Loucy (cell line): ENCODE measurements at regions not wholly inside any gene's neighbourhood (a gene's known extent, or its start where the extent isn't known, plus 50 kb on each side); places are given as distances from the start of the nearest gene placed in this dataset.
"Not testable (repeated sequence)": the region's sequence is repeated elsewhere in the genome, so short reads cannot be mapped to it uniquely, and the experiment has no call there.

Experiments used
- H2AFZ ChIP-seq: fragments of 200-600 bp; sonication (generic); 2 replicates; pipeline ENCODE4 v1.6.0; 2016; ENCODE audit warnings: antibody characterized with exemption, mild to moderate bottlenecking, low read length, moderate library complexity
- H3F3A ChIP-seq: fragments of 200-600 bp; 2 replicates; pipeline ENCODE4 v1.6.0; 2016; ENCODE audit warnings: antibody characterized with exemption, low read depth, mild to moderate bottlenecking
- H3K27me3 ChIP-seq: fragments of 200-600 bp; sonication (generic); 2 replicates; pipeline ENCODE4 v1.6.1; 2014; ENCODE audit warnings: low read length, mild to moderate bottlenecking; ENCODE audit not compliant: insufficient read depth, poor library complexity, severe bottlenecking
- H3K36me3 ChIP-seq: fragments of 200-600 bp; sonication (generic); 2 replicates; pipeline ENCODE4 v1.6.1; 2016; ENCODE audit warnings: low read length; ENCODE audit not compliant: insufficient read depth
- H3K4me1 ChIP-seq: fragments of 200-600 bp; sonication (generic); 2 replicates; pipeline ENCODE4 v1.5.1; 2014; ENCODE audit warnings: low read length, mild to moderate bottlenecking; ENCODE audit not compliant: insufficient read depth, poor library complexity, severe bottlenecking
- H3K4me2 ChIP-seq: fragments of 200-600 bp; sonication (generic); 2 replicates; pipeline ENCODE4 v1.6.0; 2014; ENCODE audit warnings: antibody characterized with exemption, low read length, low read depth, mild to moderate bottlenecking; ENCODE audit not compliant: poor library complexity, severe bottlenecking
- H3K4me3 ChIP-seq: fragments of 200-600 bp; sonication (generic); 2 replicates; pipeline ENCODE4 v1.5.1; 2014; ENCODE audit warnings: low read length, mild to moderate bottlenecking, mixed read lengths; ENCODE audit not compliant: poor library complexity, severe bottlenecking
- H3K79me2 ChIP-seq: fragments of 200-600 bp; sonication (generic); 2 replicates; pipeline ENCODE4 v1.6.1; 2014; ENCODE audit warnings: low read length; ENCODE audit not compliant: insufficient read depth
- H3K9ac ChIP-seq: fragments of 200-600 bp; sonication (generic); 2 replicates; pipeline ENCODE4 v1.6.0; 2014; ENCODE audit warnings: mild to moderate bottlenecking, low read depth, low read length, moderate library complexity; ENCODE audit not compliant: poor library complexity, severe bottlenecking
- H3K9me2 ChIP-seq: fragments of 200-600 bp; sonication (generic); replicated peaks from 2 replicates; pipeline ENCODE4 v1.6.1; 2016; ENCODE audit warnings: low read depth, low read length, mixed read lengths
- H3K9me3 ChIP-seq: fragments of 200-600 bp; sonication (generic); 2 replicates; pipeline ENCODE4 v1.6.1; 2014; ENCODE audit warnings: mild to moderate bottlenecking, antibody characterized with exemption, low read length, low read depth; ENCODE audit not compliant: insufficient read depth
- H4K20me1 ChIP-seq: fragments of 200-600 bp; sonication (generic); 2 replicates; pipeline ENCODE4 v1.6.0; 2014; ENCODE audit warnings: antibody characterized with exemption, low read length, mild to moderate bottlenecking; ENCODE audit not compliant: insufficient read depth, poor library complexity, severe bottlenecking

DNA sequence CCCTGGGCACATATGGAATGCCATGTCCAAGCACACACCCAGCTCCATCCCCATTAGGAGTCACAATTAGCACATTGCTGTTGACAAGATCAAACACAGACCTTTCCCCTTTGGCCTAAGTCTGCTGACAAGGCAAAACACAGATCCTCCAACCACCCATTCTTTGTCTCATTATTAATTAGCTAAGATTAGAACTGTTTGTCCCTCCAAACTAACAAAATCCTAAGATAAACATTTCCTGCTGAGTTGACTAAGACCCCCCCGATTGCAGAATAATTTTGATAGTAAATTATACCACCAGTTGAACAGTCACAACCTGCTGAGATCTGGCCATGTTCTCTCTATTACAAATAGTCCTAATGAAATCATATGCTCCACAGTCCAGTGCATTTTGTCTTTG is 186.7 kb downstream of the SPATA31A1 start:
- H3K79me2 ChIP-seq, H2AFZ ChIP-seq, H3K4me3 ChIP-seq, H3F3A ChIP-seq, H3K4me2 ChIP-seq, H3K9ac ChIP-seq, H3K9me3 ChIP-seq, H3K4me1 ChIP-seq, H3K27me3 ChIP-seq, H3K36me3 ChIP-seq, H4K20me1 ChIP-seq, H3K9me2 ChIP-seq: not testable (repeated sequence)

DNA sequence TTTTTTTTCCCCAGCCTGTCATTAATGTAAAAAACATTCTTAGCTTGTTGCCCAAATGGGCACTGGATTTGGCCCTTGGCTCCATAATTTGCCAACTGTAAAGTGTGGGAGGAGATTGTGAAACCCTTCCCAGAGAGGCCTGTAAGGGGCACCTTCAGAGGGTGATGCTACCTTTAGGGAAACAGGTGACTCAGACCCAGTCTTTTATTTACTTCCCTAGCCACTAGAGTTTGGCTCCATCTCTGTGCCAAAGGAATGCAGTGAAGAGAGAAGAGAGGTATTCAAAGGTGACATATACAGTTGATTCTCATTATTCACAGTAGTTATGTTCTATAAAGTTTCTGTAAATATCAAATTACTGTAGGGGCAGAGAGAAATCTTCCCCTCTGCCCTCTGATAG is 189.6 kb downstream of the SPATA31A1 start:
- H3K9me3 ChIP-seq, H3F3A ChIP-seq, H3K4me2 ChIP-seq, H3K4me1 ChIP-seq, H2AFZ ChIP-seq, H3K9ac ChIP-seq, H3K4me3 ChIP-seq, H3K27me3 ChIP-seq, H3K36me3 ChIP-seq, H3K79me2 ChIP-seq, H3K9me2 ChIP-seq, H4K20me1 ChIP-seq: not testable (repeated sequence)

DNA sequence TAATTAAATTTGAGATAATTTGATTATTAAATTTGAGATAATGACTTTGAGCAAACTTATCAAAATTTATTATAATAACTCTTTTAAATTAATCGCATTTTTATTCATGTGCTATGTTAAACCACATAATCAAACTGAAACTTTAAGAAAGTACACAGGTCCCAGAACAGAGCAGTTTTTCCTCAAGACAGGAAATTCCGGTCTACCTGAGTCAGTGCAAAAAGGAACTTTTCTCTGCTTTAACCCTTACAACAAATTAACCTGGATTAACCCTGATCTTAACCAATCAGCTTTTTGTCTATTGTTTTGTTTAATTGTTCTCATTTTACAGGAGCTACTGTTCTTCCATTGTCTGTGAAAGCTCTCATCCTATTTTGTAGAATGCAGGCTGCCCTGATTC is 195.1 kb downstream of the SPATA31A1 start:
- not testable (repeated sequence) for H3K9me2 ChIP-seq, H3K4me1 ChIP-seq, H3K9me3 ChIP-seq, H3K4me3 ChIP-seq, H3K36me3 ChIP-seq, H3F3A ChIP-seq, H2AFZ ChIP-seq, H3K4me2 ChIP-seq, H3K27me3 ChIP-seq, H3K79me2 ChIP-seq, H4K20me1 ChIP-seq, H3K9ac ChIP-seq

DNA sequence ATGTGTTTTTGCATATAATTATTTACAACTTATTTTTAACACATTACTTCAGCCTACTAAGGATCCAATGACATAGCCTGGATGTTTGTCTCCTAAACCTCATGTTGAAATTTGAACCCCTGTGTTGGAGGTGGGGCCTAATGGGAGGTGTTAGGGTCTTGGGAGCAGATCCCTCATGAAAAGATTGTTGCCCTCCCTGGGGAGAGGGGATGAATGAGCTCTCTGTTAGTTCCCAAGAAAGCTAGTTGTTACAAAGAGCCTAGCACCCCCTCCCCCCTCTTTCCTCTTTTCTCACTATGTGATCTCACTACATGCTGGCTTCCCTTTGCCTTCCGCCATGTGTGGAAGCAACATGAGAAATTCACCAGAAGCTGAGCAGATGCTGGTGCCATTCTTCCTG is 196.1 kb downstream of the SPATA31A1 start:
- not testable (repeated sequence) for H4K20me1 ChIP-seq, H3K4me3 ChIP-seq, H3K27me3 ChIP-seq, H3K9me2 ChIP-seq, H3K9me3 ChIP-seq, H3K79me2 ChIP-seq, H3K4me2 ChIP-seq, H2AFZ ChIP-seq, H3K4me1 ChIP-seq, H3K9ac ChIP-seq, H3K36me3 ChIP-seq, H3F3A ChIP-seq

DNA sequence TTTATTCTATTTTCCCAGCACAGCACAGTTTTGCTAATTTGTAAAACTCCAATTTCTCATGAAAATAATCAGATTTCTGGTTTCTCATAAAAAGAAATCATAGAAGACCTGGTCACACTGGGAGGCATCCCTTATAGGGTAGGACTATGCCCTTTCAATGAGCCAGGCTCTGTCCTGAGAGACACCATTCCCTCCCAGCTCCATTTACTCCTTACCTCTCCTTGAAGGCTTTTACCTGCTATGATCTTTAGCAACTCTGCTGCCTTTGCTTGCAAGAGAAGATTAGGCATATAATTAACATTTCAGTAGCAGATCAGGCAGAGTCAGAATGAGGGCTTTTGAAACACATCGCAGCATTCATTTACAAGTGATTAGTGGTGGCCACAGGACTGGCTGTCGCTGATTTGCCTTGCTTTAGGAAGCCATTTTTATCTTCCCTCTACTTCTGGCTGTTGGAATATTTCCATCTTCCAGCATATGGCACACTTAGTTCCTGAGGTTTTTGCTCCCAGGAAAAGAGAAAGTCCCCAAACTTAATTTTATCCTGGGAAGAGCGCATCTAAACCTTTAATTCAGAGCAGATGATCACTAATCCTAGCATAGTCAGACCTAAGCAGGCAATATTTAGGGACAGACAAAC is 196.9 kb downstream of the SPATA31A1 start:
- not testable (repeated sequence) for H3K4me2 ChIP-seq, H3K36me3 ChIP-seq, H3K4me3 ChIP-seq

DNA sequence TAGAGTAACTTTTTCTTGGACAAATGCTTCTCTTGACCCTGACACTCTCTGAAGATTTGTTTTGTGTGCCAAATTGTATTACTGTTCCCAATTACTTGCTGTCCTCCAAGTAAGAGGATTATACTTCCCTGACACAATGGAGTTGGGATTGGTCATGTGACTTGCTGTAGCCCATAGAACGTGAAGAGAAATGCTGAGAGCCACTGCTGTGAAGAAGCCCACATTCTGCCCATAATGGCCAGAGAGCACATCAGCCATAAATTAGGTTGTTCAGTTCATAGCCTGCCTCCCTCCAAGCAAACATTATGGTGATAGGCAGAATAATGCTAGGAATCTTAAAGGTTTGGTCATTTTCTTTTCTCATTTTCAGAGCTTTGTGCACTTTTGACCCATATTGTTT is 198.9 kb downstream of the SPATA31A1 start:
- not testable (repeated sequence) for H3K27me3 ChIP-seq, H3K4me2 ChIP-seq, H3K36me3 ChIP-seq, H3K4me1 ChIP-seq, H4K20me1 ChIP-seq, H2AFZ ChIP-seq, H3K4me3 ChIP-seq, H3F3A ChIP-seq, H3K9ac ChIP-seq, H3K9me3 ChIP-seq, H3K9me2 ChIP-seq, H3K79me2 ChIP-seq

More for the DNA sequence above, 196.9 kb downstream of the SPATA31A1 start:
- H4K20me1 ChIP-seq, H3K27me3 ChIP-seq, H3F3A ChIP-seq, H3K9ac ChIP-seq, H2AFZ ChIP-seq, H3K4me1 ChIP-seq, H3K79me2 ChIP-seq, H3K9me2 ChIP-seq, H3K9me3 ChIP-seq: not testable (repeated sequence)

DNA sequence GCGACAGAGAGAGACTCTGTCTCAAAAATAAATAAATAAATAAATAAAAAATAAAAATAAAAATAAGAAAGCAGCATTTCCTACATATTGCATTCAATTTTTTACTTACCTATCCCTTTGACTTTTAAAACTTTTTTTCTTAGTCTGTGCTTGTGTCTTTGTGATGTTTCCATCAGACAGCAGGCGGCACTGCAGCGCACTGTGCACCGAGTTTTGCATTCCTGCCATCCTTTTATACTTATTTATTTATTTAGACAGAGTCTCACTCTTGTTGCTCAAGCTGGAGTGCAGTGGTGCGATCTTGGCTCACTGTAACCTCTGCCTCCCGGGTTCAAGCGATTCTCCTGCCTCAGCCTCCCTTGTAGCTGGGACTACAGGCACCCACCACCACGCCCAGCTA is 203.9 kb downstream of the SPATA31A1 start:
- not testable (repeated sequence) for H3K4me2 ChIP-seq, H4K20me1 ChIP-seq, H3K79me2 ChIP-seq, H3K9ac ChIP-seq, H3K9me3 ChIP-seq, H3F3A ChIP-seq, H3K4me1 ChIP-seq, H3K36me3 ChIP-seq, H3K9me2 ChIP-seq, H2AFZ ChIP-seq, H3K27me3 ChIP-seq, H3K4me3 ChIP-seq

DNA sequence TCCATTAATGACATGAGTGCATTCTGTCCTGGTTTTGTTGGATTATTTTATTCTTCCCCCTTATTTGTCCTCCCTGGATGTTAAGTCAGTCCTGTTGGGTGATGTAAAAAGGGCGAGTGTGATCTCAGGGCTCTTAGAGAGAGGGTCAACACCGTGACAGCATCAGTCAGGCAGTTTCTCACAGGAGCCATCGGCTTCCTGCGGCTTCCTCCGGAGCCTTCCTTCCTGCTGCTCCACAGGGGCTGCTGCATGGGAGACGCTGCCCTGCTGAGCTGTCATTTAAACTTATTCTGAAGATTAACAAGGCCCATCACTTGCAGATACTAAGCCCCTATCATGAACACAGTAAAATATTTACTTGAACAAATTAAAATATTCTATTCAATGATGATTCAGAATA is 211.3 kb downstream of the SPATA31A1 start:
- not testable (repeated sequence) for H3K79me2 ChIP-seq, H2AFZ ChIP-seq, H3K4me1 ChIP-seq, H3K9me2 ChIP-seq, H3K4me3 ChIP-seq, H3K9ac ChIP-seq, H3K4me2 ChIP-seq, H3K27me3 ChIP-seq, H3K36me3 ChIP-seq, H3K9me3 ChIP-seq, H3F3A ChIP-seq, H4K20me1 ChIP-seq
